ENCODE measurements at regions not wholly inside any gene's neighbourhood (a gene's known extent, or its start where the extent isn't known, plus 50 kb on each side); places are given as distances from the start of the nearest gene placed in this dataset.
"Not testable (repeated sequence)": the region's sequence is repeated elsewhere in the genome, so short reads cannot be mapped to it uniquely, and the experiment has no call there.

- TF ChIP-seq CTCF (IDR thresholded peaks at IDR 0.05; ENCODE audit: borderline replicate concordance, insufficient read depth, low read depth, low read length) = no peak
- no peak overlapping the region for H3K4me3 ChIP-seq (ENCODE audit: low read depth, low read length)
Measured at GRCh38 chr2:144004742-144005141, 515.2 kb downstream of the ZEB2 start.

GRCh38 chr2:144003460-144004075 lies 516.4 kb downstream of the ZEB2 start:
- no peak overlapping the region for H3K4me3 ChIP-seq (ENCODE audit: low read depth, low read length)
- TF ChIP-seq CTCF (IDR thresholded peaks at IDR 0.05; ENCODE audit: borderline replicate concordance, insufficient read depth, low read depth, low read length) = no peak

GRCh38 chr2:143996974-143997373 lies 522.9 kb downstream of the ZEB2 start:
- no peak for TF ChIP-seq CTCF (IDR thresholded peaks at IDR 0.05; ENCODE audit: borderline replicate concordance, insufficient read depth, low read depth, low read length)
- H3K4me3 ChIP-seq (ENCODE audit: low read depth, low read length) = no peak overlapping the region

- H3K4me3 ChIP-seq (ENCODE audit: low read depth, low read length) = no peak overlapping the region
- no peak for TF ChIP-seq CTCF (IDR thresholded peaks at IDR 0.05; ENCODE audit: borderline replicate concordance, insufficient read depth, low read depth, low read length)
Measured at GRCh38 chr2:143994961-143995360, 525.0 kb downstream of the ZEB2 start.

- H3K4me3 ChIP-seq (ENCODE audit: low read depth, low read length) = not testable (repeated sequence)
Measured at GRCh38 chr2:143991596-143991995, 528.3 kb downstream of the ZEB2 start.

- no peak overlapping the region for H3K4me3 ChIP-seq (ENCODE audit: low read depth, low read length)
- TF ChIP-seq CTCF (IDR thresholded peaks at IDR 0.05; ENCODE audit: borderline replicate concordance, insufficient read depth, low read depth, low read length) = no peak
Measured at GRCh38 chr2:143988082-143988481, 531.8 kb downstream of the ZEB2 start.

GRCh38 chr2:143981428-143981827 lies 538.5 kb downstream of the ZEB2 start:
- H3K4me3 ChIP-seq (ENCODE audit: low read depth, low read length) = no peak overlapping the region
- no peak for TF ChIP-seq CTCF (IDR thresholded peaks at IDR 0.05; ENCODE audit: borderline replicate concordance, insufficient read depth, low read depth, low read length)

GRCh38 chr2:143977356-143977755 lies 542.6 kb downstream of the ZEB2 start:
- H3K4me3 ChIP-seq (ENCODE audit: low read depth, low read length) = no peak overlapping the region
- TF ChIP-seq CTCF (IDR thresholded peaks at IDR 0.05; ENCODE audit: borderline replicate concordance, insufficient read depth, low read depth, low read length) = no peak
